Cardiac fibroblast (primary cell): ENCODE measurements at regions not wholly inside any gene's neighbourhood (a gene's known extent, or its start where the extent isn't known, plus 50 kb on each side); places are given as distances from the start of the nearest gene placed in this dataset.
A peak's percentile ranks its signal among the peaks of the same experiment; 100 is the strongest.

ENCODE experiments used
- DNase-seq, 2 donors: peaks; one replicate each; pipeline versions ENCODE4 v3.0.0 to v3.0.0-alpha.2; 2010; ENCODE audit warnings: low read depth in 2 of 2
- H3K4me3 ChIP-seq, 2 donors: replicated peaks in 1 of 2; 1 replicate in 1 of 2; 2 replicates in 1 of 2; pipeline ENCODE4 v1.5.1; 2011; ENCODE audit warnings: low read depth in 2 of 2, low read length in 2 of 2, mild to moderate bottlenecking in 2 of 2, moderate library complexity in 1 of 2
- TF ChIP-seq, protein P1 (sequence below): IDR thresholded peaks from one replicate; pipeline ENCODE4 v1.5.1; 2011; ENCODE audit warnings: low read depth, mild to moderate bottlenecking, low read length, inconsistent platforms

- H3K4me3 ChIP-seq = no peak overlapping the region
- DNase-seq = no peak
- TF ChIP-seq, protein P1, sequence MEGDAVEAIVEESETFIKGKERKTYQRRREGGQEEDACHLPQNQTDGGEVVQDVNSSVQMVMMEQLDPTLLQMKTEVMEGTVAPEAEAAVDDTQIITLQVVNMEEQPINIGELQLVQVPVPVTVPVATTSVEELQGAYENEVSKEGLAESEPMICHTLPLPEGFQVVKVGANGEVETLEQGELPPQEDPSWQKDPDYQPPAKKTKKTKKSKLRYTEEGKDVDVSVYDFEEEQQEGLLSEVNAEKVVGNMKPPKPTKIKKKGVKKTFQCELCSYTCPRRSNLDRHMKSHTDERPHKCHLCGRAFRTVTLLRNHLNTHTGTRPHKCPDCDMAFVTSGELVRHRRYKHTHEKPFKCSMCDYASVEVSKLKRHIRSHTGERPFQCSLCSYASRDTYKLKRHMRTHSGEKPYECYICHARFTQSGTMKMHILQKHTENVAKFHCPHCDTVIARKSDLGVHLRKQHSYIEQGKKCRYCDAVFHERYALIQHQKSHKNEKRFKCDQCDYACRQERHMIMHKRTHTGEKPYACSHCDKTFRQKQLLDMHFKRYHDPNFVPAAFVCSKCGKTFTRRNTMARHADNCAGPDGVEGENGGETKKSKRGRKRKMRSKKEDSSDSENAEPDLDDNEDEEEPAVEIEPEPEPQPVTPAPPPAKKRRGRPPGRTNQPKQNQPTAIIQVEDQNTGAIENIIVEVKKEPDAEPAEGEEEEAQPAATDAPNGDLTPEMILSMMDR = no peak
These were observed 78.1 kb upstream of the SLC38A11 start for GRCh38 chr2:165033402-165033801.

GRCh38 chr2:165032559-165032958, 77.2 kb upstream of the SLC38A11 start:
- H3K4me3 ChIP-seq = no peak overlapping the region
- TF ChIP-seq, protein P1 = no peak
- no peak for DNase-seq

GRCh38 chr2:165024199-165024598, 68.9 kb upstream of the SLC38A11 start:
- TF ChIP-seq, protein P1 = no peak
- H3K4me3 ChIP-seq = no peak overlapping the region
- DNase-seq = no peak

- TF ChIP-seq, protein P1 = no peak
- no peak for DNase-seq
- H3K4me3 ChIP-seq = no peak overlapping the region
These were observed 67.5 kb upstream of the SLC38A11 start for GRCh38 chr2:165022781-165023180.

DNA sequence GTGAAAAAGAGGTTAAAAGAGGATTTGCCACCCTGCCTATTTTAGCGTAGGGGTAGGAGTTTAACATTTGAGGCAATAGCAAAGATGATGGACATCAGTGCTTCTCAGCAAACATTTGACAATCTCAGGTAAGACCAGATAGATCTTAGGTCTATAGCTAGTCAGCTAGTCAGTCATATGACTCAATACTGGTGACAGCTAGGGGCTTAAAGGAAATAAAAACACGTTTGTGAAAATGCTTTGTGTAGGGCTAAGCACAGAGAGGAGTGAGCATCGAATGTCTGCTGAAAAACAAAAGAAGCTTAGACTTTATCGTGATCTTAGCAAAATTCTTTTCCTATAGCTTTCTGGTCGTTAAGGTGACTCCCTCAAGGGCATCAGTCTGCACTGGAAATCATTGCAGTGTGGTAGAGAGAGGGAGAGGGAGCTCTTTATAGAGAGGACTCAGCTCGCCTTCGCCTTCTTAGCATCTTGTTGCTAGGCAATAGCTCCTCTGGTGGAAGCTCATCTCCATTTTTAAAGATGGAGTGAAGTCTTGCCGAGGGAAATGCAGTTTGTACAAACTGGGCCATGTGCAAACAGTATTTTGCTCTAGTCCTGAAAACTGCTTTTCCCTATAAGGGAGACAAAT, 62.8 kb upstream of the SLC38A11 start:
- TF ChIP-seq, protein P1 = no peak
- peak in 1 of 2 donors; percentile 12 for DNase-seq
- H3K4me3 ChIP-seq = no peak overlapping the region

DNA sequence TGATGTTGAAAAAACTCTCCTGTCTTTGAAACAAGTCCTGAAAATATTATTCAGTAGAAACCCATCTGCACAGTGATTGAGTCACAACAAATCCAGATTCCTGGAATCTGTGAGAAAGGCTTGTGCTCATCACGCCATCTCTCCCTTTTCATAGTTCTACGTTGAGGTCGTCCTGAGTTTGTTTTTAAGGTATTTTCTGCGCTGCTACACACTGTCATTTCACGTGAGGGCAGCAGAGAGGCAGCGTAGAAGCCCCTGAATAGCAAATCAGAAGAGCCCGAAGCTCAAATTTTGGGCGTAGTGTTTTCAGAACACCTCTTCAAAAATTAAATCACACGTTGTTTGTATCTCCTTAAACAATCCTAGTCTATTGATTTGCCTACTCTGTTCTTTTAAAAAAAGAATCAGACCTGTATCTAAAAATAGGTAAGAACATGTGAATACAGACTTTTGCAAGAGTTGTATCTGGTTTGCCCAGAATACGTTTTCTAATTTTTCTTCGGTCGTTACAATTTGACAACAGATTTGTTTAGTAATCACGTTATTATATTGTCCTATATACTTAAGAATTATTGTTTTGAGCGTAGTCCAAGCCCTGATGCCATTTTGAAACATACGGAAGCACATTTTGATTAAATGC, 61.6 kb upstream of the SLC38A11 start:
- peak; percentile 49 to 70 for DNase-seq
- H3K4me3 ChIP-seq = no peak overlapping the region
- TF ChIP-seq, protein P1 = peak; percentile 82
